HepG2 (cell line): ENCODE measurements at regions not wholly inside any gene's neighbourhood (a gene's known extent, or its start where the extent isn't known, plus 50 kb on each side); places are given as distances from the start of the nearest gene placed in this dataset.

Experiments used
- NR1H2 ChIP-seq: sonication (generic); formaldehyde crosslinking; IDR thresholded peaks from 2 replicates; pipeline ENCODE4 v1.8.1; 2022; ENCODE audit warnings: low read depth, missing genetic modification reagents, borderline replicate concordance
- TF ChIP-seq, protein P1 (sequence below): sonication (generic); formaldehyde crosslinking; IDR thresholded peaks from 2 replicates; pipeline ENCODE4 v1.4.0; 2020; ENCODE audit warnings: mild to moderate bottlenecking, missing genetic modification reagents

DNA sequence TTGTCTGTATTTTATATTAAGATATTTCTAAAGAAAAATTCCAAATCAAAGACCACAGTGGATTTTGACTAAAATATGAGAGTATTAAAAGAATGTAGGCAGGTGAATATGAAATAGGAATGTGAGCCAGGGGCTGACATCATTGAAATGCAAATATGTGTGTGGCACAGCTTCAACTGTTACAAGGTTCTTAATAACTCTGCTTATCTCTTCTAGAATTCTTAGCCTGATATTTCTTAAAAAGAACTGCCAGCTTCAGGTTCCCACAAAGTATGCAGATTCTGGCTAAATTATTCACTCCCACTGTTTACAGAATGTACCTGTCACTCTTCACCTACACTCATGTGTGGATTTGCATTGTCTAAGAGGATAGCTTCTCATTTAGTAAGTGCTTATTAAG lies 274.4 kb downstream of the DIRAS2 start:
- no peak for TF ChIP-seq NR1H2 (CRISPR knock-in tag)
- TF ChIP-seq, protein P1, sequence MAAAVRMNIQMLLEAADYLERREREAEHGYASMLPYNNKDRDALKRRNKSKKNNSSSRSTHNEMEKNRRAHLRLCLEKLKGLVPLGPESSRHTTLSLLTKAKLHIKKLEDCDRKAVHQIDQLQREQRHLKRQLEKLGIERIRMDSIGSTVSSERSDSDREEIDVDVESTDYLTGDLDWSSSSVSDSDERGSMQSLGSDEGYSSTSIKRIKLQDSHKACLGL (CRISPR knock-in tag) = no peak
